PC-9 (cell line): ENCODE measurements at regions not wholly inside any gene's neighbourhood (a gene's known extent, or its start where the extent isn't known, plus 50 kb on each side); places are given as distances from the start of the nearest gene placed in this dataset.
A peak's percentile ranks its signal among the peaks of the same experiment; 100 is the strongest.

Experiments
- BruUV-seq: library from RNA; stranded (reverse); fragments of 400-500 nt; replicated peaks from 2 replicates; lab custom pipeline; 2021; lab: Mats Ljungman, UMichigan
- CTCF ChIA-PET: fragments of 300-600 bp; sonication (Branson Sonifier 250); formaldehyde crosslinking; loops from one replicate; lab custom pipeline; 2022; ENCODE audit warnings: antibody characterized with exemption; lab: Charles Lee
- POLR2A ChIA-PET: fragments of 300-600 bp; sonication (Branson Sonifier 250); formaldehyde crosslinking; loops from one replicate; lab custom pipeline; 2022; ENCODE audit warnings: antibody characterized with exemption; ENCODE audit not compliant: unreplicated experiment; lab: Charles Lee
- DNase-seq, 2 experiments: peaks; one replicate each; pipeline versions ENCODE4 v3.0.0 to v3.0.0-alpha.2; 2015 to 2022; ENCODE audit warnings: mixed read lengths in 1 of 2
- H2AFZ ChIP-seq: fragments of 200-600 bp; sonication (generic); 2 replicates; pipeline ENCODE4 v1.8.1; 2017; ENCODE audit warnings: antibody characterized with exemption
- H3F3A ChIP-seq: fragments of 200-600 bp; sonication (generic); 2 replicates; pipeline ENCODE4 v1.8.1; 2017; ENCODE audit warnings: antibody characterized with exemption, mild to moderate bottlenecking, low read depth; ENCODE audit not compliant: insufficient read depth
- H3K27ac ChIP-seq: fragments of 200-600 bp; sonication (generic); 2 replicates; pipeline ENCODE4 v1.6.1; 2016; ENCODE audit warnings: mixed run types
- H3K27me3 ChIP-seq: fragments of 200-600 bp; sonication (generic); 2 replicates; pipeline ENCODE4 v1.6.1; 2016; ENCODE audit warnings: low read depth, mixed run types; ENCODE audit not compliant: insufficient read depth
- H3K36me3 ChIP-seq: fragments of 200-600 bp; sonication (generic); 2 replicates; pipeline ENCODE4 v1.6.1; 2016; ENCODE audit warnings: low read depth, mixed run types
- H3K4me1 ChIP-seq: fragments of 200-600 bp; sonication (generic); replicated peaks from 2 replicates; pipeline ENCODE4 v1.6.1; 2016; ENCODE audit warnings: mixed run types; ENCODE audit not compliant: insufficient read depth
- H3K4me2 ChIP-seq: fragments of 200-600 bp; sonication (generic); 2 replicates; pipeline ENCODE4 v1.6.1; 2017; ENCODE audit warnings: mixed run types
- H3K4me3 ChIP-seq: fragments of 200-600 bp; sonication (generic); 2 replicates; pipeline ENCODE4 v1.6.1; 2016; ENCODE audit warnings: mixed run types
- H3K79me2 ChIP-seq: fragments of 200-600 bp; sonication (generic); 2 replicates; pipeline ENCODE4 v1.6.1; 2017; ENCODE audit warnings: low read depth, mixed run types
- H3K9me2 ChIP-seq: fragments of 200-600 bp; sonication (generic); 2 replicates; pipeline ENCODE4 v1.8.1; 2017; ENCODE audit warnings: mild to moderate bottlenecking; ENCODE audit not compliant: insufficient read depth
- H3K9me3 ChIP-seq: fragments of 200-600 bp; sonication (generic); 2 replicates; pipeline ENCODE4 v1.8.1; 2016; ENCODE audit warnings: low read depth; ENCODE audit not compliant: insufficient read depth
- H4K20me1 ChIP-seq: fragments of 200-600 bp; sonication (generic); 2 replicates; pipeline ENCODE4 v1.8.1; 2017; ENCODE audit not compliant: insufficient read depth
- CTCF ChIP-seq: fragments of 200-600 bp; sonication (generic); conservative IDR thresholded peaks from 2 replicates; pipeline ENCODE4 v1.6.1; 2017; ENCODE audit warnings: mixed run types, antibody characterized with exemption, mild to moderate bottlenecking, moderate library complexity
- EZH2 ChIP-seq: fragments of 200-600 bp; sonication (generic); IDR thresholded peaks from 2 replicates; pipeline ENCODE4 v1.8.0; 2017; ENCODE audit warnings: antibody characterized with exemption, low read depth
- intact Hi-C: fragments of 100-400 bp; cut with micrococcal nuclease; formaldehyde crosslinking; loops from one replicate; pipeline ENCODE4 v1.10.0; 2022; ENCODE audit not compliant: unreplicated experiment

DNA sequence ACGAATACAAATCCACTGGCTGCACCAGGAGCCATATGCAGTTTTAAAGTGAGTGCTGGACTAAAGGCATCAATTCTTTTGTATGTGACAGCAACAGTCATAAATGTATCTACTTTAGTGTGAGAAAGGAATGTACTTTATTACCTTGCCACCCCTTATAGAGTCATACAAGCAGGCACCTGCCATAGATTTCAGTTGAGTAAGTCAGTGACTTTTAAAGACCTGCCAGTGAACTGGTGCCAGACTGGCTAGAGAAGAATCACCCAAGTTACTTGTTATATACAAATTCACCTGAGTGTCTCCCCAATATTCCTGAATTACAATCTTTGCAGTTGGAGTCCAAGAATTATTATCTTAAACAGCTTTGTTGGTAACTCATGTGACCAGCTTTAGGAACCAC is 547.9 kb downstream of the COL12A1 start:
- Histone ChIP-seq H3K27ac (no peak overlapping the region), H3K79me2 (no peaks in the 10 kb centered on the region), H3K9me2 (no peaks in the 10 kb centered on the region), H2AFZ (no peak overlapping the region), H3K36me3 (no peaks in the 10 kb centered on the region), H3F3A (no peaks in the 10 kb centered on the region), H3K9me3 (no peaks in the 10 kb centered on the region), H3K4me3 (no peak overlapping the region), H3K27me3 (no peaks in the 10 kb centered on the region), H3K4me1 (no peaks in the 10 kb centered on the region), H4K20me1 (no peaks in the 10 kb centered on the region), H3K4me2 (no peak overlapping the region)
- TF ChIP-seq EZH2 (no peak), CTCF (no peak)
- ChIA-PET POLR2A (no interaction called here), CTCF (no interaction called here)
- DNase-seq: no peak
- intact Hi-C loops: no loop called here
- BruUV-seq: no TSS peak

- no TSS peak for BruUV-seq
- Histone ChIP-seq H2AFZ (0 out of 2 replicates have a peak overlapping the region, but pooled peaks have one; percentile 18), H3F3A (no peaks in the 10 kb centered on the region), H3K4me1 (no peaks in the 10 kb centered on the region), H3K4me2 (no peak overlapping the region), H3K79me2 (no peaks in the 10 kb centered on the region), H3K36me3 (no peaks in the 10 kb centered on the region), H3K4me3 (no peak overlapping the region), H3K27me3 (no peaks in the 10 kb centered on the region), H4K20me1 (no peaks in the 10 kb centered on the region), H3K27ac (no peak overlapping the region), H3K9me2 (no peaks in the 10 kb centered on the region), H3K9me3 (no peaks in the 10 kb centered on the region)
- CTCF ChIA-PET: no interaction called here
- intact Hi-C loops: no loop called here
- TF ChIP-seq CTCF (no peak), EZH2 (no peak)
- POLR2A ChIA-PET: no interaction called here
- no peak for DNase-seq
These were observed 548.8 kb downstream of the COL12A1 start for GRCh38 chr6:74657011-74657410.

- Histone ChIP-seq H3K27me3 (no peaks in the 10 kb centered on the region), H3K4me2 (no peak overlapping the region), H4K20me1 (no peaks in the 10 kb centered on the region), H3K79me2 (no peaks in the 10 kb centered on the region), H3K9me2 (no peaks in the 10 kb centered on the region), H2AFZ (peak overlapping the region; percentile 34; the same call in 1 of the 2 replicates), H3K9me3 (no peaks in the 10 kb centered on the region), H3K4me3 (no peak overlapping the region), H3F3A (no peaks in the 10 kb centered on the region), H3K4me1 (no peaks in the 10 kb centered on the region), H3K36me3 (no peaks in the 10 kb centered on the region), H3K27ac (no peak overlapping the region)
- TF ChIP-seq CTCF (no peak), EZH2 (no peak)
- no TSS peak for BruUV-seq
- ChIA-PET POLR2A (no interaction called here), CTCF (no interaction called here)
- intact Hi-C loops: no loop called here
- no peak for DNase-seq
These were observed 549.4 kb downstream of the COL12A1 start for GRCh38 chr6:74656453-74656852.
